Mesodermal cell (in vitro differentiated cells): ENCODE measurements at regions not wholly inside any gene's neighbourhood (a gene's known extent, or its start where the extent isn't known, plus 50 kb on each side); places are given as distances from the start of the nearest gene placed in this dataset.

Source experiments
- H3K27ac ChIP-seq: 2 replicates; pipeline ENCODE4 v1.7.0; 2013; ENCODE audit warnings: mild to moderate bottlenecking, low read depth, low read length, moderate library complexity; ENCODE audit not compliant: severe bottlenecking
- H3K36me3 ChIP-seq: 2 replicates; pipeline ENCODE4 v1.7.1; 2013; ENCODE audit warnings: mild to moderate bottlenecking, low read length, moderate library complexity; ENCODE audit not compliant: control insufficient read depth, insufficient read depth
- H3K4me1 ChIP-seq: one replicate; pipeline ENCODE4 v1.7.1; 2013; ENCODE audit warnings: mild to moderate bottlenecking, low read length; ENCODE audit not compliant: insufficient read depth, control insufficient read depth, poor library complexity, severe bottlenecking
- H3K4me3 ChIP-seq: 2 replicates; pipeline ENCODE4 v1.7.0; 2013; ENCODE audit warnings: low read length, control low read depth, mild to moderate bottlenecking; ENCODE audit not compliant: insufficient read depth, poor library complexity, severe bottlenecking; ENCODE audit errors: extremely low read depth
- H3K9me3 ChIP-seq: 2 replicates; pipeline ENCODE4 v1.7.1; 2013; ENCODE audit warnings: mild to moderate bottlenecking, low read length, moderate library complexity; ENCODE audit not compliant: control insufficient read depth
- WGBS, 2 experiments: methylation state at CpG; one replicate each; pipeline ENCODE4 v1.1.5; 2013; ENCODE audit warnings: missing lambda C conversion rate in 2 of 2; ENCODE audit not compliant: insufficient coverage in 2 of 2; 5-methylcytosine and 5-hydroxymethylcytosine counted together

DNA sequence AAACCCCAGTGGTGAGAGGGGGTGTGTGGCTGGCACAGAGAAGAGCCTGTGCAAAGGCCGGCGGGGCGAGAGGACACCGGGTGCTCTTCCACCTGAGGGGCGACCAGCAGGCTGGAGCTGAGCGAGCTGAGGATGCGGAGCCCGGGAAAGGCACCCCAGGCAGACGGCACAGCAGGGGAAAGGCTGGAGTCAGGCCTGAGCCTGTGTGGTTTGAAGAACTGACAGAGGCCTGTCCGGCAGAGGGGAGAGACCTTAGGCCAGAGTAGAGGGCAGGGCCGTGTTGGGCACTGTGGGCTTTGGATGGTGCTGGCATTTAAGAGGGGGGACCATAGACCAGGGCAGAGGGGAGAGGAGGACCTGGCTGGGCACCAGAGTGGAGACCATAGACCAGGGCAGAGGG, 149.8 kb downstream of the RTP5 start:
- H3K9me3 ChIP-seq = no peaks in the 10 kb centered on the region
- WGBS, 2 experiments = 91 to 93% methylated on average over 9 to 11 of the region's 11 CpGs
- H3K4me3 ChIP-seq = no peak overlapping the region
- H3K4me1 ChIP-seq = no peaks in the 10 kb centered on the region
- H3K36me3 ChIP-seq = no peaks in the 10 kb centered on the region
- no peak overlapping the region for H3K27ac ChIP-seq

DNA sequence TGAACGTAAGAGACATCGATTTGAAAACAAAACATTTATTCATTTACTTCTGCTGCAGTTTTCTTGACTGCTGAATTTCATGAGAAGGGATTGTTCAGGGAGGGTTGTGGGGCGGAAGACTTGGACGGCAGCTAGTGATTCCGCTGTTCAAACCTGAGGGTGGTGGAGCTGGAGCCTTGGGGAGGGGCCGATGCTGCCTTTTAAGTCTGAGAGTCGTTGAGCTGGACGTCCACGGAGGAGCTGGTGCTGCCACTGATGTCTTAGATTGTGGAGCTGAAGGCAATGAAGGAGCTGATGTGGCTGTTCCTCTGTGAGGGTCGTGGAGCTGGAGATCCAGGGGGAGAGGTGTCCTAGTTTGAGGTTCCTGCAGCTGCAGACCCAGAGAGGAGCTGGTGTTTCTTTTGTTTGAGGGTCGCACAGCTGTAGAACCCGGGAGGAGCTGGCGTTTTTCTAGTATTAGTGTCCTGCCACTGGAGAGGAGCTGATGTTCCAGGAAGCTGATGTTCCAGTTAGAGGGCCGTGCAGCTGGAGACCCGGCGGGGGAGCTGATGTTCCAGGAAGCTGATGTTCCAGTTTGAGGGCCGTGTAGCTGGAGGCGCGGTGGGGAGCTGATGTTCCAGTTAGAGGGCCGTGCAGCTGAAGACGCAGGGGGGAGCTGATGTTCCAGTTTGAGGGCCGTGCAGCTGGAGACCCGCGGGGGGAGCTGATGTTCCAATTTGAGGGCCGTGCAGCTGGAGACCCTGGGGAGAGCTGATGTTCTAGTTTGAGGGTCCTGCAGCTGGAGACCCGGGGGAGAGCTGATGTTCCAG, 150.9 kb downstream of the RTP5 start:
- 75 to 80% methylated on average over 22 to 24 of the region's 26 CpGs for WGBS, 2 experiments
- no peaks in the 10 kb centered on the region for H3K9me3 ChIP-seq
- no peaks in the 10 kb centered on the region for H3K4me1 ChIP-seq
- no peak overlapping the region for H3K4me3 ChIP-seq
- no peak overlapping the region for H3K27ac ChIP-seq
- H3K36me3 ChIP-seq = no peaks in the 10 kb centered on the region

DNA sequence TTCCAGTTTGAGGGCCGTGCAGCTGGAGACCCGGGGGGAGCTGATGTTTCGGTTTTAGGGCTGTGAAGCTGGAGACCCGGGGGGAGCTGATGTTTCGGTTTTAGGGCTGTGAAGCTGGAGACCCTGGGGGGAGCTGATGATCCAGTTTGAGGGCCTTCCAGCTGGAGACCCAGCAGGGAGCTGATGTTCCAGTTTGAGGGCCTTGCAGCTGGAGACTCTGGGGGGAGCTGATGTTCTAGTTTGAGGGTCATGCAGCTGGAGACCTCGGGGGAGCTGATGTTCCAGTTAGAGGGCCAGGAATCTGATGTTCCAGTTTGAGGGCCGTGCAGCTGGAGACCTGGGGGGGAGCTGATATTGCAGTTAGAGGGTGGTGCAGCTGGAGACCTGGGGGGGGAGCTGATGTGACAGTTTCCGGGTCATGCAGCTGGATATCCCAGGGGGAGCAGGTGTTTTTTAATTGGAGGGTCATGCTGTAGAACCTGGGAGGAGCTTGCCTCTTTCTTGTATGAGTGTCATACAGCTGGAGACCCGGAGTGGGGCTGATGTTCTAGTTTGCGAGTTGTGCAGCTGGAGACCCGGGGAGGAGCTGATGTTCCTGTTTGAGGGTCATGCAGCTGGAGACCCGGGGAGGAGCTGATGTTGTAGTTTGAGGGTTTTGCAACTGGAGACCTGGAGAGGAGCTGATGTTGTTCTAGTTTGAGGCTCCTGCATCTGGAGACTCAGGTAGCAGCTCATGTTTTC, 153.2 kb downstream of the RTP5 start:
- no peaks in the 10 kb centered on the region for H3K9me3 ChIP-seq
- H3K4me1 ChIP-seq = no peaks in the 10 kb centered on the region
- no peaks in the 10 kb centered on the region for H3K36me3 ChIP-seq
- H3K4me3 ChIP-seq = no peak overlapping the region
- H3K27ac ChIP-seq = no peak overlapping the region
- 89 to 92% methylated on average over 10 to 12 of the region's 12 CpGs for WGBS, 2 experiments

DNA sequence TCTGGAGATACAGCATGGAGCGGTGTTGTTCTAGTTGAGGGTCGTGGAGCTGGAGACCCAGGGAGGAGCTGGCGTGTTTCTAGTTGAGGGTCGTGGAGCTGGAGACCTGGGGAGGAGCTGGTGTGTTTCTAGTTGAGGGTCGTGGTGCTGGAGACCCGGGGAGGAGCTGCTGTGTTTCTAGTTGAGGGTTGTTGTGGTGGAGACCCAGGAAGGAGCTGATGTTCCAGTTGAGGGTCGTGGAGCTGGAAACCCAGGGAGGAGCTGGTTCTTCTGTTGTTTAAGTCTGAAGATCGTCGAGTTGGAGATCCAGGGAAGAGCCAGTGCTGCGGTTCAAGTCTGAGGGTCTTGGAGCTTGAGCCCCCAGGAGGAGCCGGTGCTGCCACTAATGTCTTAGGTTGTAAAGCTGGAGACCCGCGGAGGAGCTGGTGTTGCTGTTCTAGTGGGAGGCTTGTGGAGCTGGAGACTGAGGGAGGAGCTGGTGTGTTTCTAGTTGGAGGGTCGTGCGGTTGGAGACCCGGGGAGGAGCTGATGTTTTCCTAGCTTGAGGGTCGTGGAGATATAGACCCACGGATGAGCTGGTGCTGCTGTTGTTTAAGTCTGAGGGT, 155.3 kb downstream of the RTP5 start:
- Histone ChIP-seq H3K9me3 (no peaks in the 10 kb centered on the region), H3K36me3 (no peaks in the 10 kb centered on the region), H3K4me1 (no peaks in the 10 kb centered on the region), H3K27ac (no peak overlapping the region), H3K4me3 (no peak overlapping the region)
- WGBS, 2 experiments = 86 to 87% methylated on average over 17 to 18 of the region's 18 CpGs

DNA sequence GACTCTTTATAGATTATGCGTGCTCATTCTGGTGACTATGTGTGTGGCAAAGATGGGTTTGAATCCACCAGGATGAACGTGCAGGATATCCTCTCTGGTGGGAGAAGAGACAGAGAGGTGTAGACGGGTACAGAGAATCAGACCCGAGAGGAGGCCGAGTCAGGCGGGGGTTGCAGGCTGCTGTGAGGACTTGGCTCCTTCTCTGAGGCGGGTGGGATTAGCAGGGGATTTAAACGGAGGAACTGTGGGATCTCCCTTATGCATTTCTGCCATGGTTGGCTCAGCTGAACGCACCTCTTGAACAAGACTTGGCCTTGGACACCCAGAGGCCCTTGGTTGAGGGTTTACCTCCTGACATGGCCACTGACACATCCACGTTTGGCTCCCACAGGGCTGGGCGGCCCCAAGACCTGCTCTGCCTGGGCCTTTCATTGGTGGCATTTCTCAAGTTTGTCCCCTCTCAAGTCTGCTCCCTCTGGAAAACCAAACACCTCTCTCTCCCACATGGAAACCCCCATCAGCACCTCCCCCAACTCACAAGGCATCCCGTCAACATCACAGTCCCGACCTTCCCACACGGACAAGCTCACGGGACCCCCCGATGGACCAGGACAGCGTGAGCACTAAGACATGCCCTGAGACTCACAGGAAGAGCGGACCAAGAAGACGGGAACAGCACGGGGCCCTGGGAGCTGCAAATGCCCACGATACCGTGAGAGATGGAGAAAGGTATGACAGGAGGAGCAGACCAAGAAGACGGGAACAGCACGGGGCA, 158.3 kb downstream of the RTP5 start:
- H3K9me3 ChIP-seq = no peaks in the 10 kb centered on the region
- H3K4me3 ChIP-seq = no peak overlapping the region
- H3K4me1 ChIP-seq = no peaks in the 10 kb centered on the region
- H3K36me3 ChIP-seq = no peaks in the 10 kb centered on the region
- 92 to 95% methylated on average over 18 to 23 of the region's 24 CpGs for WGBS, 2 experiments
- no peak overlapping the region for H3K27ac ChIP-seq

DNA sequence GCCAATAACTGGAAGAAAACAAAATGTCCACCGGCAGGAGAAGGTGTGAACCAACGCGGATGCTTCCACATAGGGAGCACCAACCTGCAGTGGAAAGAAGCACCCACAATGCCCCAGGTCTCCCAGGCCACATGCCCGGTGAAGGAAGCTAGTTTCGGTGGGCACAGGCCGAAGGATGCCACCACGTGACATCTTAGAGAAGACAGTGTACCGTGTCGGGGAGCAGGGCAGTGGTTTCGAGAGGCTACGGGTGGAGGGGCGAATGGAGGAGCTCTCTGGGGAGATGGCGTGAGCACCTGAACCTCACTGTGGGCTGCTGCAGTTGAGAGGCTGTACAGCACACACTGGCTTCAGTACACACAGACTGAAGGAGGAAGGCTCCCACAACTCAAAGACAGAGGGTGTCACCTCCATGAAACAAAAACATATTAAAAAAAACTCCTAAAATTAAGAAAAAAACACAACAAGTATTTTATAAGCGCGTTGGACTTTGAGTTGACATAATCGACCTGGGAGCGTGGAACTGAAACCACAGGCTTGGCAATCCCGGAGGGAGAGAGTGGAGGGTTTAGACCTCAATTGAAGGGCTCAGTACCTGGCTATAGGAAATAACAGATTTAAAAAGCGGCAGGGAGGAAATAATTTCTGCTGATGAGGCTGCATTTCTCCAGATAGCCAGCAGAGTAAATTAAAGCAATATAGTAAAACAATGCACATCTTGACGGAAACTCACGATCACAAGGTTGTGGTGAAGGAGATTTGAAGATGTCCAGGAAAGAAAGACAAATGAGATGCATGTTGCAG, 160.1 kb downstream of the RTP5 start:
- H3K4me1 ChIP-seq = no peaks in the 10 kb centered on the region
- H3K4me3 ChIP-seq = no peak overlapping the region
- no peak overlapping the region for H3K27ac ChIP-seq
- no peaks in the 10 kb centered on the region for H3K9me3 ChIP-seq
- H3K36me3 ChIP-seq = no peaks in the 10 kb centered on the region
- WGBS, 2 experiments = 92 to 95% methylated on average over 20 to 21 of the region's 21 CpGs

DNA sequence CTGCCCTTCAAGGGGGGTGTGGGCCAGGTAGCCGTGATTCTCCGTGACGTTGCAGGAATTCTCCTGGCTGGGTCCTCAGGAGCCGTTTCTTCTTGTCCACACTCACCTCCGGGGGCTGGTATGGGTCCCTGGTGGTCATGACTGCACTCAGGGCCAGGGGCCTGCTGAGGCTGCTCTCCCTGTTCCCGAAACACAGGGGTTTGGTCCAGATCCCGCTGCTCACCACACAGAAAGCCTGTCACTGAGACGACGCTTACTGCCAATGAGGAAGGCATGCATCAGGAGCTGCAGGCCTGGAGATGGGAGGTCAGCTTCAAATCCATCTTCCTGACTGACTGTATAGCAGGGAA, 160.7 kb downstream of the RTP5 start:
- H3K27ac ChIP-seq = no peak overlapping the region
- 74 to 86% methylated on average over 8 to 9 of the region's 9 CpGs for WGBS, 2 experiments
- H3K4me3 ChIP-seq = no peak overlapping the region
- H3K36me3 ChIP-seq = no peaks in the 10 kb centered on the region
- H3K9me3 ChIP-seq = no peaks in the 10 kb centered on the region
- no peaks in the 10 kb centered on the region for H3K4me1 ChIP-seq

DNA sequence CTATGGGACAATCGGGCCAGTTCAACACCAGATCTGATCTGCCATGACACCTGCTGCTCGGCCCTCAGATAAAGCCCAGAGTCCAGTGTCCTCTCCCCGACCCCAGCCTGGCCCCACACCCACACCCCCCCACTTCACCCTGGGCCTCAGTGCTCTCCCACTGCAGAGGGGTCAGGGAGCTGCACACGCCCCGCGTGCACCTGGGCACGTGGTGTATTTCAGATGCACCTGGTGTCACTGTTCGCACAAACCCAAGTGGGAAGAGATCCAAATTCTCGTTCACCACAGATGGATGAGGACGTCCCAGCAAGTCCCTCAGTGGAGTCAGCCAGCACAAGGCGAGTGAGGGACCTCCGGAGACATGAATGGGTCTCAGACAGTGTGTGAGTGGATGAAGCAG, 161.3 kb downstream of the RTP5 start:
- no peaks in the 10 kb centered on the region for H3K4me1 ChIP-seq
- H3K27ac ChIP-seq = no peak overlapping the region
- H3K9me3 ChIP-seq = no peaks in the 10 kb centered on the region
- WGBS, 2 experiments = 89 to 91% methylated on average over 10 to 11 of the region's 12 CpGs
- no peak overlapping the region for H3K4me3 ChIP-seq
- no peaks in the 10 kb centered on the region for H3K36me3 ChIP-seq

DNA sequence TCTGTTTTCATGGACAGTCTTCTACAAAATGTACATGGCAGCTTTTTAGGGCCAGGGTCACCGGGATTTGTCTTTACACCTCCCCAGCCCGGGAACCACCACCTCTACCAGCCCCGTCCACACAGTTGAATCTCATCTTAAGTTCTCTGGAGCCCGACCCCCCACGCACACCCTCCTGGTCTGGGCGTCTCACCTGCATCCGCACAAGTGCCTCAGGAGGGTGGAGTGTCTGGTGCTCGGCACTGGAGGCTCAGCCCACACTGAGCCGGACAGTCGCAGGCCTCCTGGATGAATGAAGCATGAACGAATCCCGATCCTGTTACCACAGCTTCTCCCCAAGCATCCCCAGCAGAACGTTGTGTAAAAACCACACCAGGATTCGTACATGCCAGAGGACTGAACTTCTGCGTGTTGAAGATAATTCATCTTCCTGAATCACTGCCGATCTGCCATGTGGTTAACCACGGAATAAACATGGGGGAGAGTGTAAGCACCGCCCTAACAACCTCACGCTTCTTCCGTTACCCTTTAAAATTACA, 162.0 kb downstream of the RTP5 start:
- Histone ChIP-seq H3K4me3 (no peak overlapping the region), H3K36me3 (no peaks in the 10 kb centered on the region), H3K9me3 (no peaks in the 10 kb centered on the region), H3K4me1 (no peaks in the 10 kb centered on the region), H3K27ac (no peak overlapping the region)
- 93 to 95% methylated on average over 15 to 19 of the region's 20 CpGs for WGBS, 2 experiments
